K562 (cell line): ENCODE measurements at regions not wholly inside any gene's neighbourhood (a gene's known extent, or its start where the extent isn't known, plus 50 kb on each side); places are given as distances from the start of the nearest gene placed in this dataset.
A peak's percentile ranks its signal among the peaks of the same experiment; 100 is the strongest.

Experiments used
- E2F8 ChIP-seq: fragments of 450-650 bp; IDR thresholded peaks from 2 replicates; pipeline ENCODE4 v1.7.1; 2018; ENCODE audit warnings: mild to moderate bottlenecking, low read depth; ENCODE audit not compliant: partially characterized antibody
- GABPB1 ChIP-seq: sonication (generic); formaldehyde crosslinking; IDR thresholded peaks from 2 replicates; pipeline ENCODE4 v1.8.0; 2022; ENCODE audit warnings: mild to moderate bottlenecking, missing genetic modification reagents
- GTF2E2 ChIP-seq: fragments of 200-800 bp; sonication (Bioruptor generic); IDR thresholded peaks from 2 replicates; pipeline ENCODE4 v1.6.1; 2016; ENCODE audit warnings: missing genetic modification characterization, missing compliant biosample characterization
- HMG20A ChIP-seq: fragments of 450-650 bp; formaldehyde crosslinking; conservative IDR thresholded peaks from 2 replicates; pipeline ENCODE4 v1.4.0; 2020; ENCODE audit warnings: mild to moderate bottlenecking, mixed read lengths
- HOXB6 ChIP-seq: fragments of 250-450 bp; sonication (Bioruptor Pico); IDR thresholded peaks from 2 replicates; pipeline ENCODE4 v1.5.1; 2022; ENCODE audit warnings: mild to moderate bottlenecking, borderline replicate concordance
- ILF3 ChIP-seq: fragments of 450-650 bp; IDR thresholded peaks from 2 replicates; pipeline ENCODE4 v1.6.1; 2018; ENCODE audit warnings: antibody characterized with exemption, mild to moderate bottlenecking, moderate library complexity, borderline replicate concordance
- JUN ChIP-seq, 2 experiments: sonication (generic) in 1 of 2; formaldehyde crosslinking in 1 of 2; IDR thresholded peaks; 2 replicates each; pipeline versions ENCODE4 v1.6.1 to v1.8.0; 2012 to 2022; ENCODE audit warnings: borderline replicate concordance in 2 of 2, mild to moderate bottlenecking in 2 of 2, improper control_type of control experiment in 1 of 2, low read depth in 1 of 2, low read length in 1 of 2, missing genetic modification reagents in 1 of 2
- KAT7 ChIP-seq: sonication (generic); formaldehyde crosslinking; IDR thresholded peaks from 2 replicates; pipeline ENCODE4 v1.8.0; 2022; ENCODE audit warnings: missing genetic modification reagents, mild to moderate bottlenecking, borderline replicate concordance
- MAFG ChIP-seq: fragments of 450-650 bp; conservative IDR thresholded peaks from 2 replicates; pipeline ENCODE4 v1.6.1; 2016; ENCODE audit warnings: missing genetic modification characterization, missing compliant biosample characterization
- NFE2L1 ChIP-seq: fragments of 450-650 bp; IDR thresholded peaks from 2 replicates; pipeline ENCODE4 v1.6.1; 2016; ENCODE audit warnings: missing genetic modification characterization, low read depth, mild to moderate bottlenecking, missing compliant biosample characterization, moderate library complexity, borderline replicate concordance
- NFRKB ChIP-seq: fragments of 450-650 bp; IDR thresholded peaks from 2 replicates; pipeline ENCODE4 v1.6.1; 2016; ENCODE audit warnings: low read depth
- NR3C1 ChIP-seq: sonication (generic); formaldehyde crosslinking; IDR thresholded peaks from 2 replicates; pipeline ENCODE4 v1.8.1; 2022; ENCODE audit warnings: missing genetic modification reagents
- NRF1 ChIP-seq, 2 experiments: fragments of 450-650 bp; IDR thresholded peaks in 1 of 2; conservative IDR thresholded peaks in 1 of 2; 2 replicates each; pipeline ENCODE4 v1.6.1; 2014; ENCODE audit warnings: mild to moderate bottlenecking in 2 of 2
- PKNOX1 ChIP-seq: fragments of 450-650 bp; IDR thresholded peaks from 2 replicates; pipeline ENCODE4 v1.6.1; 2016
- PML ChIP-seq: IDR thresholded peaks from 2 replicates; pipeline ENCODE4 v1.6.1; 2012; ENCODE audit warnings: low read length, inconsistent platforms
- POLR2AphosphoS5 ChIP-seq: IDR thresholded peaks from 2 replicates; pipeline ENCODE4 v1.6.1; 2011; ENCODE audit warnings: mild to moderate bottlenecking, low read depth, low read length, moderate library complexity; ENCODE audit not compliant: control insufficient read depth, insufficient read depth
- POLR3A ChIP-seq: IDR thresholded peaks from 2 replicates; pipeline ENCODE4 v1.6.1; 2011; ENCODE audit warnings: borderline replicate concordance, mild to moderate bottlenecking, moderate library complexity; ENCODE audit not compliant: insufficient read length, insufficient read depth; ENCODE audit errors: extremely low read depth
- RHOXF2B ChIP-seq: fragments of 250-450 bp; sonication (Bioruptor Pico); conservative IDR thresholded peaks from 2 replicates; pipeline ENCODE4 v1.5.1; 2021
- SNAPC5 ChIP-seq: fragments of 250-450 bp; sonication (Bioruptor Pico); IDR thresholded peaks from 2 replicates; pipeline ENCODE4 v1.8.0; 2021; ENCODE audit warnings: moderate library complexity, mild to moderate bottlenecking, inconsistent platforms
- STAT5A ChIP-seq: IDR thresholded peaks from 2 replicates; pipeline ENCODE4 v1.6.1; 2012; ENCODE audit warnings: low read length, inconsistent platforms, borderline replicate concordance
- TARDBP ChIP-seq: fragments of 450-650 bp; IDR thresholded peaks from 2 replicates; pipeline ENCODE4 v1.6.1; 2016
- TBL1XR1 ChIP-seq, 2 experiments: IDR thresholded peaks; 2 replicates each; pipeline ENCODE4 v1.6.1; 2012; ENCODE audit warnings: improper control_type of control experiment in 2 of 2, low read length in 2 of 2, mild to moderate bottlenecking in 1 of 2
- ZBED1 ChIP-seq: IDR thresholded peaks from 2 replicates; pipeline ENCODE4 v1.6.1; 2014
- ZFP30 ChIP-seq: fragments of 250-450 bp; sonication (Bioruptor Pico); IDR thresholded peaks from 2 replicates; pipeline ENCODE4 v1.8.0; 2022; ENCODE audit warnings: moderate library complexity, mild to moderate bottlenecking, inconsistent platforms, borderline replicate concordance
- ZKSCAN1 ChIP-seq: fragments of 150-350 bp; IDR thresholded peaks from 2 replicates; pipeline ENCODE4 v1.6.1; 2016; ENCODE audit warnings: low read depth, low read length
- TF ChIP-seq, protein P1 (sequence below): fragments of 450-650 bp; conservative IDR thresholded peaks from 2 replicates; pipeline ENCODE4 v1.6.1; 2016; ENCODE audit warnings: missing genetic modification characterization, low read depth, mild to moderate bottlenecking, control low read depth, missing compliant biosample characterization

DNA sequence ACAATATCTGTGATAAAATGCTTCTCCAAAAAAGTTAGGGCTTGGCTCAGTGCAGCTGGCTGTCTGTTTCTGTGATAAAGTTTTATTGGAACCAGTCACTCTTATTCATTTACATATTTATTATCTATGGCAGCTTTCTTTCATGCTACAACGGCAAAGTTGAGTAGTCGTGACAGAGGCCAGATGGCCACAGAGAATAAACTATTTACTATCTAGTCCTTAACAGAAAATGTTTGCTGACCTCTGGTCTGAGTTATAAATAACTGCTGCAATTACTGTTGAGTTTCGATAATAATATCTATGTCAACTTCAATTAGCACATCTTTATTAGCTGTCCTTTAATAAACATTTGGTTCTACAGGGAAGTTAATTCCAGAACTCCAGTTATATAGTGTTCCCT is 180.2 kb upstream of the RUNX1 start (continued):
- no peak for TF ChIP-seq SNAPC5 (CRISPR knock-in tag)
- peak; percentile 34; the same call in 1 of the 2 replicates for TF ChIP-seq STAT5A
- TF ChIP-seq ILF3 = no peak
- no peak for TF ChIP-seq POLR3A
- TF ChIP-seq NRF1 (conservative IDR thresholded peaks at IDR 0.05 in 1 of 2, IDR thresholded peaks at IDR 0.05 in 1 of 2) = no peak
- TF ChIP-seq E2F8 = no peak
- no peak for TF ChIP-seq HMG20A (CRISPR knock-in tag)
- TF ChIP-seq ZBED1 = no peak
- TF ChIP-seq NFRKB = no peak
- no peak; the same call in 1 of the 2 replicates for TF ChIP-seq PKNOX1
- no peak for TF ChIP-seq ZFP30 (CRISPR knock-in tag)
- no peak for TF ChIP-seq GABPB1 (CRISPR knock-in tag)
- no peak for TF ChIP-seq KAT7 (CRISPR knock-in tag)
- TF ChIP-seq MAFG (tag) = no peak
- 0 out of 2 replicates have a peak, but pooled peaks have one; percentile 22 for TF ChIP-seq PML
- peak in 1 of 2 experiments; percentile 38; a peak in 1 of 4 replicates for TF ChIP-seq TBL1XR1 (IDR thresholded peaks at IDR 0.05; ENCODE audit: low read length in 2 of 2)
- no peak for TF ChIP-seq HOXB6
- no peak for TF ChIP-seq TARDBP
- no peak for TF ChIP-seq ZKSCAN1
- peak; percentile 33; the same call in 1 of the 2 replicates for TF ChIP-seq GTF2E2 (tag)
- no peak for TF ChIP-seq POLR2AphosphoS5
- no peak for TF ChIP-seq NR3C1 (CRISPR knock-in tag)
- no peak for TF ChIP-seq RHOXF2B
- no peak for TF ChIP-seq JUN (IDR thresholded peaks at IDR 0.05; ENCODE audit: borderline replicate concordance, low read depth, low read length)
- TF ChIP-seq JUN (CRISPR knock-in tag; IDR thresholded peaks at IDR 0.05; ENCODE audit: borderline replicate concordance) = no peak
- TF ChIP-seq NFE2L1 (tag) = no peak
- TF ChIP-seq, protein P1, sequence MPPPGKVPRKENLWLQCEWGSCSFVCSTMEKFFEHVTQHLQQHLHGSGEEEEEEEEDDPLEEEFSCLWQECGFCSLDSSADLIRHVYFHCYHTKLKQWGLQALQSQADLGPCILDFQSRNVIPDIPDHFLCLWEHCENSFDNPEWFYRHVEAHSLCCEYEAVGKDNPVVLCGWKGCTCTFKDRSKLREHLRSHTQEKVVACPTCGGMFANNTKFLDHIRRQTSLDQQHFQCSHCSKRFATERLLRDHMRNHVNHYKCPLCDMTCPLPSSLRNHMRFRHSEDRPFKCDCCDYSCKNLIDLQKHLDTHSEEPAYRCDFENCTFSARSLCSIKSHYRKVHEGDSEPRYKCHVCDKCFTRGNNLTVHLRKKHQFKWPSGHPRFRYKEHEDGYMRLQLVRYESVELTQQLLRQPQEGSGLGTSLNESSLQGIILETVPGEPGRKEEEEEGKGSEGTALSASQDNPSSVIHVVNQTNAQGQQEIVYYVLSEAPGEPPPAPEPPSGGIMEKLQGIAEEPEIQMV (tag) = no peak
